ENCODE measurements at regions not wholly inside any gene's neighbourhood (a gene's known extent, or its start where the extent isn't known, plus 50 kb on each side); places are given as distances from the start of the nearest gene placed in this dataset.

- no peaks in the 10 kb centered on the region for H3K27me3 ChIP-seq
- no peak for DNase-seq
- 74 to 78% (median 75%) methylated on average over 5 of the region's 5 CpGs for WGBS, 3 donors
- intact Hi-C loops (cut with DNase I): no loop called here
- no peaks in the 10 kb centered on the region for H3K36me3 ChIP-seq
- no peaks in the 10 kb centered on the region for H3K9me3 ChIP-seq
- no peaks in the 10 kb centered on the region for H3K4me1 ChIP-seq (ENCODE audit: insufficient read depth)
- TF ChIP-seq EP300 (IDR thresholded peaks at IDR 0.05) (no peak), CTCF (IDR thresholded peaks at IDR 0.05) (no peak), POLR2A (IDR thresholded peaks at IDR 0.05) (no peak)
- no peak overlapping the region for H3K4me3 ChIP-seq
- no peak overlapping the region for H3K27ac ChIP-seq
These were observed 91.2 kb downstream of the LRATD1 start for GRCh38 chr2:14723684-14724083.

- Histone ChIP-seq H3K27ac (no peak overlapping the region), H3K9me3 (no peaks in the 10 kb centered on the region), H3K36me3 (no peaks in the 10 kb centered on the region), H3K4me1 (ENCODE audit: insufficient read depth) (no peaks in the 10 kb centered on the region), H3K27me3 (no peaks in the 10 kb centered on the region), H3K4me3 (no peak overlapping the region)
- intact Hi-C loops (cut with DNase I): no loop called here
- TF ChIP-seq EP300 (IDR thresholded peaks at IDR 0.05): no peak
- no peak for TF ChIP-seq CTCF (IDR thresholded peaks at IDR 0.05)
- no peak for TF ChIP-seq POLR2A (IDR thresholded peaks at IDR 0.05)
- no peak for DNase-seq
- WGBS, 3 donors: 77 to 79% (median 79%) methylated on average over 4 of the region's 4 CpGs
These were observed 103.2 kb downstream of the LRATD1 start for GRCh38 chr2:14735696-14736095.

GRCh38 chr2:14737201-14737600, 104.7 kb downstream of the LRATD1 start:
- Histone ChIP-seq H3K4me1 (ENCODE audit: insufficient read depth) (no peaks in the 10 kb centered on the region), H3K36me3 (no peaks in the 10 kb centered on the region), H3K4me3 (no peak overlapping the region), H3K9me3 (no peaks in the 10 kb centered on the region), H3K27ac (no peak overlapping the region), H3K27me3 (no peaks in the 10 kb centered on the region)
- 56 to 59% (median 56%) methylated on average over 1 of the region's 1 CpG for WGBS, 3 donors
- TF ChIP-seq POLR2A (IDR thresholded peaks at IDR 0.05) (no peak), CTCF (IDR thresholded peaks at IDR 0.05) (no peak), EP300 (IDR thresholded peaks at IDR 0.05) (no peak)
- no peak for DNase-seq
- intact Hi-C loops (cut with DNase I): no loop called here

- no peak overlapping the region for H3K4me3 ChIP-seq
- 84 to 96% (median 86%) methylated on average over 1 of the region's 1 CpG for WGBS, 3 donors
- no peak overlapping the region for H3K27ac ChIP-seq
- no peaks in the 10 kb centered on the region for H3K9me3 ChIP-seq
- H3K36me3 ChIP-seq: no peaks in the 10 kb centered on the region
- H3K27me3 ChIP-seq: no peaks in the 10 kb centered on the region
- TF ChIP-seq EP300 (IDR thresholded peaks at IDR 0.05): no peak
- no peak for TF ChIP-seq POLR2A (IDR thresholded peaks at IDR 0.05)
- TF ChIP-seq CTCF (IDR thresholded peaks at IDR 0.05): no peak
- intact Hi-C loops (cut with DNase I): no loop called here
- H3K4me1 ChIP-seq (ENCODE audit: insufficient read depth): no peaks in the 10 kb centered on the region
- no peak for DNase-seq
These were observed 111.3 kb downstream of the LRATD1 start for GRCh38 chr2:14743861-14744260.

Data from ovary (tissue), 7 donors.